K562 (cell line): ENCODE measurements at regions not wholly inside any gene's neighbourhood (a gene's known extent, or its start where the extent isn't known, plus 50 kb on each side); places are given as distances from the start of the nearest gene placed in this dataset.

Experiments
- ATAC-seq: fragments of 200-7000 bp; cut with Tn5 transposase; 3 replicates; pipeline ENCODE4 v1.9.1; 2020; ENCODE audit warnings: moderate library complexity
- BruUV-seq: library from RNA; stranded (reverse); fragments of 400-500 nt; replicated peaks from 2 replicates; lab custom pipeline; 2021; lab: Mats Ljungman, UMichigan
- CTCF ChIA-PET: fragments of 300-600 bp; formaldehyde crosslinking; extraction: SDS; loops from one replicate; lab custom pipeline; 2021; ENCODE audit warnings: low intra/inter-chr PET ratio; lab: Yijun Ruan, JAX
- POLR2A ChIA-PET: fragments of 300-600, 350-650 bp; sonication (Branson Sonifier 250); formaldehyde crosslinking; extraction: SDS; loops from one replicate; lab custom pipeline; 2021; ENCODE audit warnings: antibody characterized with exemption, inconsistent platforms; lab: Yijun Ruan, JAX
- DNase-seq, 4 experiments: peaks; one replicate each; pipeline versions ENCODE4 v3.0.0 to v3.0.0-alpha.2; 2011 to 2018; ENCODE audit warnings: low spot score in 3 of 4, mixed read lengths in 3 of 4; ENCODE audit errors: extremely low read depth in 1 of 4
- FAIRE-seq: peaks from 2 replicates; lab custom pipeline; 2011; peaks lifted over from hg19 to GRCh38; lab: Jason Lieb, UNC
- H2AFZ ChIP-seq: 2 replicates; pipeline ENCODE4 v1.6.0; 2011; ENCODE audit warnings: low read depth, low read length, control low read depth, inconsistent platforms
- H3K27ac ChIP-seq: fragments of 200-600 bp; 3 replicates; pipeline ENCODE4 v1.8.0; 2011; ENCODE audit warnings: low read depth, mild to moderate bottlenecking, control low read depth, inconsistent platforms, low read length, moderate library complexity, mixed read lengths; ENCODE audit errors: extremely low read depth
- H3K27me3 ChIP-seq, 2 experiments: fragments of 300-600 bp in 1 of 2; 2 replicates in 1 of 2; 3 replicates in 1 of 2; pipeline versions ENCODE4 v1.6.0 to v1.8.0; 2011; ENCODE audit warnings: inconsistent platforms in 2 of 2, low read length in 2 of 2, mild to moderate bottlenecking in 1 of 2, mixed read lengths in 1 of 2, moderate library complexity in 1 of 2; ENCODE audit not compliant: control insufficient read depth in 2 of 2, insufficient read depth in 2 of 2
- H3K36me3 ChIP-seq: fragments of 300-600 bp; 3 replicates; pipeline ENCODE4 v1.8.0; 2011; ENCODE audit warnings: mild to moderate bottlenecking, low read length, inconsistent platforms; ENCODE audit not compliant: control insufficient read depth, insufficient read depth
- H3K4me1 ChIP-seq, 2 experiments: fragments of 200-600 bp in 1 of 2; replicated peaks in 1 of 2; 2 replicates in 1 of 2; 3 replicates in 1 of 2; pipeline versions ENCODE4 v1.5.1 to v1.8.0; 2011; ENCODE audit warnings: inconsistent platforms in 2 of 2, low read length in 2 of 2, mild to moderate bottlenecking in 1 of 2, mixed read lengths in 1 of 2, moderate library complexity in 1 of 2; ENCODE audit not compliant: control insufficient read depth in 2 of 2, insufficient read depth in 2 of 2
- H3K4me2 ChIP-seq: 2 replicates; pipeline ENCODE4 v1.6.1; 2011; ENCODE audit warnings: low read length, control low read depth, inconsistent platforms, mixed read lengths; ENCODE audit not compliant: insufficient read depth
- H3K4me3 ChIP-seq: fragments of 200-600 bp; sonication (generic), shearing (Covaris generic); 2 replicates; pipeline ENCODE4 v1.5.1; 2016; ENCODE audit warnings: control low read depth, inconsistent platforms
- H3K79me2 ChIP-seq: fragments of 200-600 bp; 3 replicates; pipeline ENCODE4 v1.8.0; 2011; ENCODE audit warnings: low read length, inconsistent platforms; ENCODE audit not compliant: control insufficient read depth, insufficient read depth
- H3K9ac ChIP-seq, 2 experiments: 2 replicates each; pipeline versions ENCODE4 v1.6.0 to v1.6.1; 2011; ENCODE audit warnings: low read depth in 2 of 2, low read length in 2 of 2, control low read depth in 1 of 2, inconsistent platforms in 1 of 2, mild to moderate bottlenecking in 1 of 2, mixed read lengths in 1 of 2; ENCODE audit not compliant: insufficient read depth in 1 of 2
- H3K9me1 ChIP-seq: one replicate; pipeline ENCODE4 v1.6.0; 2011; ENCODE audit warnings: inconsistent platforms, mild to moderate bottlenecking, low read length, moderate library complexity; ENCODE audit not compliant: control insufficient read depth, insufficient read depth
- H3K9me3 ChIP-seq: replicated peaks from 2 replicates; pipeline ENCODE4 v1.5.1; 2011; ENCODE audit warnings: low read depth, low read length, inconsistent platforms; ENCODE audit not compliant: control insufficient read depth, insufficient read depth
- H4K20me1 ChIP-seq: replicated peaks from 2 replicates; pipeline ENCODE4 v1.6.1; 2011; ENCODE audit warnings: low read length, inconsistent platforms, mixed read lengths; ENCODE audit not compliant: control insufficient read depth, insufficient read depth
- COPS2 ChIP-seq: fragments of 450-650 bp; conservative IDR thresholded peaks from 2 replicates; pipeline ENCODE4 v1.6.1; 2016; ENCODE audit warnings: mild to moderate bottlenecking, moderate library complexity
- CREB5 ChIP-seq: fragments of 250-450 bp; sonication (Bioruptor Pico); IDR thresholded peaks from 2 replicates; pipeline ENCODE4 v1.5.0; 2020; ENCODE audit warnings: mild to moderate bottlenecking
- ETS1 ChIP-seq: conservative IDR thresholded peaks from 2 replicates; pipeline ENCODE4 v1.6.1; 2011; ENCODE audit warnings: low read depth, mild to moderate bottlenecking, low read length; ENCODE audit not compliant: control insufficient read depth
- ETV5 ChIP-seq: sonication (generic); formaldehyde crosslinking; IDR thresholded peaks from 2 replicates; pipeline ENCODE4 v1.4.0; 2020; ENCODE audit warnings: low read depth, mild to moderate bottlenecking, missing genetic modification reagents
- GTF2F1 ChIP-seq: IDR thresholded peaks from 2 replicates; pipeline ENCODE4 v1.6.1; 2011; ENCODE audit warnings: low read depth, low read length, improper control_type of control experiment
- MEF2A ChIP-seq: IDR thresholded peaks from 2 replicates; pipeline ENCODE4 v1.6.1; 2011; ENCODE audit warnings: low read depth, mild to moderate bottlenecking, low read length, moderate library complexity; ENCODE audit not compliant: control insufficient read depth
- NR2C2 ChIP-seq, 2 experiments: fragments of 200-800 bp in 1 of 2; sonication (Bioruptor generic) in 1 of 2; sonication (generic) in 1 of 2; formaldehyde crosslinking in 1 of 2; IDR thresholded peaks; 2 replicates each; pipeline versions ENCODE4 v1.6.1 to v1.8.0; 2016 to 2022; ENCODE audit warnings: mild to moderate bottlenecking in 1 of 2, missing compliant biosample characterization in 1 of 2, missing genetic modification characterization in 1 of 2, missing genetic modification reagents in 1 of 2
- PRMT5 ChIP-seq: sonication (generic); formaldehyde crosslinking; IDR thresholded peaks from 2 replicates; pipeline ENCODE4 v1.5.0; 2020; ENCODE audit warnings: missing genetic modification reagents
- SIN3B ChIP-seq: fragments of 450-650 bp; IDR thresholded peaks from 2 replicates; pipeline ENCODE4 v1.6.1; 2017; ENCODE audit warnings: low read depth, mild to moderate bottlenecking, moderate library complexity
- SMARCA5 ChIP-seq: fragments of 450-650 bp; IDR thresholded peaks from 2 replicates; pipeline ENCODE4 v1.6.1; 2016
- SREBF1 ChIP-seq: fragments of 150-350 bp; IDR thresholded peaks from 2 replicates; pipeline ENCODE4 v1.6.1; 2014; ENCODE audit warnings: antibody characterized with exemption, low read depth, low read length, borderline replicate concordance
- VEZF1 ChIP-seq: fragments of 200-800 bp; sonication (Bioruptor generic); IDR thresholded peaks from 2 replicates; pipeline ENCODE4 v1.6.1; 2017; ENCODE audit warnings: missing genetic modification characterization, missing compliant biosample characterization
- ZNF174 ChIP-seq: fragments of 250-450 bp; sonication (Bioruptor Pico); IDR thresholded peaks from 2 replicates; pipeline ENCODE4 v1.4.0; 2020; ENCODE audit warnings: mild to moderate bottlenecking
- ZNF23 ChIP-seq: fragments of 250-450 bp; sonication (Bioruptor Pico); IDR thresholded peaks from 2 replicates; pipeline ENCODE4 v1.4.0; 2020; ENCODE audit warnings: mild to moderate bottlenecking
- ZNF511 ChIP-seq: sonication (generic); formaldehyde crosslinking; IDR thresholded peaks from 2 replicates; pipeline ENCODE4 v1.8.0; 2022; ENCODE audit warnings: mild to moderate bottlenecking, missing genetic modification reagents
- WGBS: fragments of 100-300 bp; shearing (Covaris generic); methylation state at CpG from one replicate; pipeline ENCODE4 v1.1.6; 2016; ENCODE audit warnings: low coverage, mixed read lengths; ENCODE audit not compliant: insufficient coverage; ENCODE audit errors: missing lambda C conversion rate; 5-methylcytosine and 5-hydroxymethylcytosine counted together
- in situ Hi-C: fragments of 300-500 bp; cut with MboI; formaldehyde crosslinking; loops from 4 replicates; pipeline ENCODE4 v1.15.0; 2018; ENCODE audit warnings: inconsistent platforms, mixed read lengths
- intact Hi-C: fragments of 100-400 bp; cut with micrococcal nuclease; formaldehyde crosslinking; loops from 2 replicates; pipeline ENCODE4 v1.14.2; 2022

GRCh38 chr18:26705757-26706156, 157.4 kb upstream of the KCTD1 start (continued):
- no peak for TF ChIP-seq CREB5 (CRISPR knock-in tag)

- Histone ChIP-seq H3K9ac (no peak overlapping the region), H3K4me2 (no peak overlapping the region), H3K9me1 (no peaks in the 10 kb centered on the region), H3K79me2 (no peaks in the 10 kb centered on the region), H3K36me3 (no peaks in the 10 kb centered on the region), H3K27me3 (no peaks in the 10 kb centered on the region), H4K20me1 (no peaks in the 10 kb centered on the region), H3K4me1 (no peaks in the 10 kb centered on the region), H3K4me3 (no peak overlapping the region), H3K9me3 (no peaks in the 10 kb centered on the region), H2AFZ (no peak overlapping the region), H3K27ac (no peak overlapping the region)
- in situ Hi-C loops (no loop called here), intact Hi-C loops (no loop called here)
- 4% methylated on average over 7 of the region's 7 CpGs for WGBS
- FAIRE-seq, result no peak
- POLR2A ChIA-PET, result interaction anchor here (0.6 kb wide), 1 partner anchor 395 kb away, joined by 3 read pairs; no protein-coding TSS in a partner anchor
- peak; percentile 83 for ATAC-seq
- DNase-seq, result peak in 1 of 4 experiments; percentile 12
- CTCF ChIA-PET, result no interaction called here
- BruUV-seq, result no TSS peak
- no peak for TF ChIP-seq COPS2
- TF ChIP-seq ETV5 (CRISPR knock-in tag), result no peak
- TF ChIP-seq VEZF1 (CRISPR knock-in tag), result no peak
- no peak for TF ChIP-seq SMARCA5
- no peak for TF ChIP-seq SIN3B
- TF ChIP-seq ZNF23 (CRISPR knock-in tag), result no peak
- no peak for TF ChIP-seq ZNF511 (CRISPR knock-in tag)
- no peak for TF ChIP-seq ETS1
- no peak for TF ChIP-seq MEF2A
- TF ChIP-seq PRMT5 (CRISPR knock-in tag), result no peak
- TF ChIP-seq GTF2F1, result no peak
- no peak for TF ChIP-seq ZNF174 (CRISPR knock-in tag)
- TF ChIP-seq SREBF1, result no peak
- TF ChIP-seq NR2C2 (CRISPR knock-in tag; IDR thresholded peaks at IDR 0.05), result no peak
- TF ChIP-seq NR2C2 (tag; IDR thresholded peaks at IDR 0.05), result no peak
These were observed 155.0 kb upstream of the KCTD1 start for GRCh38 chr18:26703170-26703930.
